Left lung (tissue), 4 donors: ENCODE measurements at regions not wholly inside any gene's neighbourhood (a gene's known extent, or its start where the extent isn't known, plus 50 kb on each side); places are given as distances from the start of the nearest gene placed in this dataset.
A peak's percentile ranks its signal among the peaks of the same experiment; 100 is the strongest.

Experiments
- ATAC-seq: fragments of 200-7000 bp; cut with Tn5 transposase; one replicate; pipeline ENCODE4 v1.9.1; 2020; ENCODE audit warnings: moderate library complexity
- DNase-seq, 4 donors: peaks; one replicate each; pipeline ENCODE4 v3.0.0-alpha.2; 2013 to 2020
- H3K27ac ChIP-seq, 2 donors: fragments of 200-600 bp; sonication (generic) in 1 of 2; one replicate each; pipeline versions ENCODE4 v1.5.0 to v1.8.0; 2020 to 2021
- H3K27me3 ChIP-seq, 2 donors: fragments of 200-600 bp; sonication (generic) in 1 of 2; one replicate each; pipeline versions ENCODE4 v1.5.0 to v1.8.0; 2020 to 2021
- H3K36me3 ChIP-seq, 2 donors: fragments of 200-600 bp; sonication (generic) in 1 of 2; one replicate each; pipeline versions ENCODE4 v1.5.0 to v1.8.0; 2020 to 2021
- H3K4me1 ChIP-seq, 2 donors: fragments of 200-600 bp; one replicate each; pipeline ENCODE4 v1.8.0; 2021
- H3K4me3 ChIP-seq, 2 donors: fragments of 200-600 bp; sonication (generic) in 1 of 2; one replicate each; pipeline versions ENCODE4 v1.5.0 to v1.8.0; 2020 to 2021; ENCODE audit warnings: mild to moderate bottlenecking in 1 of 2
- H3K9me3 ChIP-seq, 2 donors: fragments of 200-600 bp; sonication (generic) in 1 of 2; one replicate each; pipeline versions ENCODE4 v1.5.0 to v1.8.0; 2020 to 2021
- intact Hi-C, 2 donors: fragments of 100-400 bp; cut with DNase I; formaldehyde crosslinking; loops; one replicate each; pipeline versions ENCODE4 v1.11.2 to v1.14.2; 2022
- TF ChIP-seq, protein P1 (sequence below), 2 donors: fragments of 200-600 bp; sonication (generic) in 1 of 2; IDR thresholded peaks; one replicate each; pipeline versions ENCODE4 v1.5.0 to v1.8.0; 2021; ENCODE audit warnings: antibody characterized with exemption in 2 of 2
- donor health status: DM: no; HTN: yes; CAD: no.
- donor health status: DM: no; HTN: no; CAD: no.

GRCh38 chr5:4225741-4226140 lies 630.1 kb downstream of the IRX1 start:
- no peaks in the 10 kb centered on the region for H3K27me3 ChIP-seq
- no peaks in the 10 kb centered on the region for H3K36me3 ChIP-seq
- DNase-seq: no peak
- intact Hi-C loops: no loop called here
- TF ChIP-seq, protein P1, sequence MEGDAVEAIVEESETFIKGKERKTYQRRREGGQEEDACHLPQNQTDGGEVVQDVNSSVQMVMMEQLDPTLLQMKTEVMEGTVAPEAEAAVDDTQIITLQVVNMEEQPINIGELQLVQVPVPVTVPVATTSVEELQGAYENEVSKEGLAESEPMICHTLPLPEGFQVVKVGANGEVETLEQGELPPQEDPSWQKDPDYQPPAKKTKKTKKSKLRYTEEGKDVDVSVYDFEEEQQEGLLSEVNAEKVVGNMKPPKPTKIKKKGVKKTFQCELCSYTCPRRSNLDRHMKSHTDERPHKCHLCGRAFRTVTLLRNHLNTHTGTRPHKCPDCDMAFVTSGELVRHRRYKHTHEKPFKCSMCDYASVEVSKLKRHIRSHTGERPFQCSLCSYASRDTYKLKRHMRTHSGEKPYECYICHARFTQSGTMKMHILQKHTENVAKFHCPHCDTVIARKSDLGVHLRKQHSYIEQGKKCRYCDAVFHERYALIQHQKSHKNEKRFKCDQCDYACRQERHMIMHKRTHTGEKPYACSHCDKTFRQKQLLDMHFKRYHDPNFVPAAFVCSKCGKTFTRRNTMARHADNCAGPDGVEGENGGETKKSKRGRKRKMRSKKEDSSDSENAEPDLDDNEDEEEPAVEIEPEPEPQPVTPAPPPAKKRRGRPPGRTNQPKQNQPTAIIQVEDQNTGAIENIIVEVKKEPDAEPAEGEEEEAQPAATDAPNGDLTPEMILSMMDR (IDR thresholded peaks at IDR 0.05): no peak
- no peak overlapping the region for H3K27ac ChIP-seq
- peaks cover 0 to 2% of the 10 kb centered on the region in 2 donors for H3K9me3 ChIP-seq
- no peak overlapping the region for H3K4me3 ChIP-seq
- peak; percentile 86 for ATAC-seq
- no peaks in the 10 kb centered on the region for H3K4me1 ChIP-seq

GRCh38 chr5:4226565-4226964 lies 630.9 kb downstream of the IRX1 start:
- intact Hi-C loops: no loop called here
- no peak overlapping the region for H3K4me3 ChIP-seq
- ATAC-seq (no peak), DNase-seq (no peak)
- TF ChIP-seq, protein P1 (IDR thresholded peaks at IDR 0.05): no peak
- no peaks in the 10 kb centered on the region for H3K36me3 ChIP-seq
- H3K27me3 ChIP-seq: no peaks in the 10 kb centered on the region
- H3K4me1 ChIP-seq: no peaks in the 10 kb centered on the region
- no peak overlapping the region for H3K27ac ChIP-seq
- H3K9me3 ChIP-seq: peaks cover 0 to 2% of the 10 kb centered on the region in 2 donors

GRCh38 chr5:4228708-4229107 lies 633.1 kb downstream of the IRX1 start:
- no peaks in the 10 kb centered on the region for H3K4me1 ChIP-seq
- H3K27me3 ChIP-seq: no peaks in the 10 kb centered on the region
- no peak overlapping the region for H3K4me3 ChIP-seq
- TF ChIP-seq, protein P1 (IDR thresholded peaks at IDR 0.05): no peak
- H3K9me3 ChIP-seq: peaks cover 0 to 2% of the 10 kb centered on the region in 2 donors
- intact Hi-C loops: no loop called here
- ATAC-seq (peak; percentile 70), DNase-seq (no peak)
- no peak overlapping the region for H3K27ac ChIP-seq
- H3K36me3 ChIP-seq: no peaks in the 10 kb centered on the region

GRCh38 chr5:4229414-4230292 lies 634.0 kb downstream of the IRX1 start:
- H3K27me3 ChIP-seq: no peaks in the 10 kb centered on the region
- H3K27ac ChIP-seq: no peak overlapping the region
- TF ChIP-seq, protein P1 (IDR thresholded peaks at IDR 0.05): no peak
- ATAC-seq: no peak
- peaks cover 0 to 7% of the 10 kb centered on the region in 2 donors for H3K9me3 ChIP-seq
- no peaks in the 10 kb centered on the region for H3K36me3 ChIP-seq
- intact Hi-C loops: no loop called here
- H3K4me1 ChIP-seq: no peaks in the 10 kb centered on the region
- no peak overlapping the region for H3K4me3 ChIP-seq
- DNase-seq: no peak

- DNase-seq (no peak), ATAC-seq (no peak)
- no peak overlapping the region for H3K27ac ChIP-seq
- no peaks in the 10 kb centered on the region for H3K36me3 ChIP-seq
- peaks cover 0 to 15% of the 10 kb centered on the region in 2 donors for H3K9me3 ChIP-seq
- intact Hi-C loops: no loop called here
- no peak overlapping the region for H3K4me3 ChIP-seq
- H3K4me1 ChIP-seq: no peaks in the 10 kb centered on the region
- no peaks in the 10 kb centered on the region for H3K27me3 ChIP-seq
- TF ChIP-seq, protein P1 (IDR thresholded peaks at IDR 0.05): no peak
Measured at GRCh38 chr5:4230471-4230785, 634.8 kb downstream of the IRX1 start.
